8988T (cell line): ENCODE measurements at regions not wholly inside any gene's neighbourhood (a gene's known extent, or its start where the extent isn't known, plus 50 kb on each side); places are given as distances from the start of the nearest gene placed in this dataset.

Experiments
- DNase-seq: peaks from one replicate; pipeline ENCODE4 v3.0.0; 2011

GRCh38 chr11:32210556-32210955, 119.7 kb downstream of the RCN1 start:
- DNase-seq, result no peak

GRCh38 chr11:32213223-32213622, 122.3 kb downstream of the RCN1 start:
- no peak for DNase-seq

GRCh38 chr11:32215157-32215556, 124.3 kb downstream of the RCN1 start:
- DNase-seq, result no peak

- DNase-seq, result no peak
Observed at GRCh38 chr11:32216749-32217148, 125.9 kb downstream of the RCN1 start.

- DNase-seq, result no peak
Observed at GRCh38 chr11:32219320-32219719, 128.4 kb downstream of the RCN1 start.

GRCh38 chr11:32221476-32222032, 130.7 kb downstream of the RCN1 start:
- no peak for DNase-seq

- DNase-seq, result no peak
Observed at GRCh38 chr11:32224580-32224979, 133.7 kb downstream of the RCN1 start.

- no peak for DNase-seq
Observed at GRCh38 chr11:32225571-32226285, 134.9 kb downstream of the RCN1 start.

GRCh38 chr11:32226480-32226879, 135.6 kb downstream of the RCN1 start:
- DNase-seq, result no peak

- no peak for DNase-seq
Observed at GRCh38 chr11:32229576-32230240, 138.8 kb downstream of the RCN1 start.

GRCh38 chr11:32231909-32232493, 141.1 kb downstream of the RCN1 start:
- DNase-seq, result no peak

GRCh38 chr11:32232516-32232915, 141.6 kb downstream of the RCN1 start:
- DNase-seq, result no peak

GRCh38 chr11:32233276-32233675, 142.4 kb downstream of the RCN1 start:
- DNase-seq, result no peak

- no peak for DNase-seq
Observed at GRCh38 chr11:32233928-32234327, 143.1 kb downstream of the RCN1 start.

GRCh38 chr11:32244453-32244852, 153.6 kb downstream of the RCN1 start:
- DNase-seq, result no peak

- DNase-seq, result no peak
Observed at GRCh38 chr11:32253706-32254105, 162.8 kb downstream of the RCN1 start.

GRCh38 chr11:32255841-32256240, 165.0 kb downstream of the RCN1 start:
- no peak for DNase-seq

- DNase-seq, result no peak
Observed at GRCh38 chr11:32256466-32256865, 165.6 kb downstream of the RCN1 start.

- no peak for DNase-seq
Observed at GRCh38 chr11:32259641-32260081, 168.8 kb downstream of the RCN1 start.

GRCh38 chr11:32262367-32262766, 171.5 kb downstream of the RCN1 start:
- DNase-seq, result no peak

- DNase-seq, result no peak
Observed at GRCh38 chr11:32265911-32266310, 169.4 kb downstream of the WT1 start.

GRCh38 chr11:32266601-32267000, 168.7 kb downstream of the WT1 start:
- no peak for DNase-seq

GRCh38 chr11:32267679-32268187, 167.6 kb downstream of the WT1 start:
- DNase-seq, result no peak

GRCh38 chr11:32273931-32274330, 161.4 kb downstream of the WT1 start:
- no peak for DNase-seq
